Heart right ventricle (tissue), 16 donors: ENCODE measurements at regions not wholly inside any gene's neighbourhood (a gene's known extent, or its start where the extent isn't known, plus 50 kb on each side); places are given as distances from the start of the nearest gene placed in this dataset.
A peak's percentile ranks its signal among the peaks of the same experiment; 100 is the strongest.

Experiments used
- ATAC-seq, 8 donors: fragments of 200-7000 bp; cut with Tn5 transposase; one replicate each; pipeline ENCODE4 v1.9.1; 2020; ENCODE audit warnings: mild to moderate bottlenecking in 8 of 8, moderate library complexity in 8 of 8, moderate number of reproducible peaks in 1 of 8
- DNase-seq, 2 donors: peaks; one replicate each; pipeline ENCODE4 v3.0.0-alpha.2; 2020
- H3K27ac ChIP-seq, 10 donors: fragments of 200-600 bp; sonication (generic) in 2 of 10; one replicate each; pipeline versions ENCODE4 v1.5.0 to v1.8.0; 2020 to 2022; ENCODE audit warnings: mild to moderate bottlenecking in 3 of 10
- H3K27me3 ChIP-seq, 7 donors: fragments of 200-600 bp; one replicate each; pipeline ENCODE4 v1.8.0; 2021 to 2022; ENCODE audit warnings: mild to moderate bottlenecking in 2 of 7
- H3K36me3 ChIP-seq, 9 donors: fragments of 200-600 bp; sonication (generic) in 1 of 9; one replicate each; pipeline versions ENCODE4 v1.5.0 to v1.8.0; 2020 to 2022; ENCODE audit warnings: mild to moderate bottlenecking in 2 of 9
- H3K4me1 ChIP-seq, 9 donors: fragments of 200-600 bp; sonication (generic) in 1 of 9; one replicate each; pipeline versions ENCODE4 v1.5.0 to v1.8.0; 2020 to 2022; ENCODE audit warnings: mild to moderate bottlenecking in 4 of 9
- H3K4me3 ChIP-seq, 10 donors: fragments of 200-600 bp; sonication (generic) in 2 of 10; one replicate each; pipeline versions ENCODE4 v1.5.0 to v1.8.0; 2020 to 2022; ENCODE audit warnings: mild to moderate bottlenecking in 7 of 10, moderate library complexity in 2 of 10
- H3K9me3 ChIP-seq, 11 donors: fragments of 200-600 bp in 10 of 11; sonication (generic) in 2 of 11; one replicate each; pipeline versions ENCODE4 v1.5.0 to v1.8.0; 2013 to 2022; ENCODE audit warnings: mild to moderate bottlenecking in 2 of 11, control low read depth in 1 of 11, moderate library complexity in 1 of 11
- WGBS, 2 donors: extraction: QIAGEN DNeasy Blood & Tissue Kit; methylation state at CpG; one replicate each; pipeline ENCODE4 v1.1.7; 2013; ENCODE audit warnings: inconsistent platforms in 1 of 2; 5-methylcytosine and 5-hydroxymethylcytosine counted together
- intact Hi-C, 10 donors: fragments of 100-400 bp; cut with DNase I; formaldehyde crosslinking; loops; one replicate each; pipeline versions ENCODE4 v1.11.1 to v1.14.2; 2022
- TF ChIP-seq, protein P1 (sequence below), 9 donors: fragments of 200-600 bp; sonication (generic) in 2 of 9; IDR thresholded peaks; one replicate each; pipeline versions ENCODE4 v1.5.0 to v1.8.0; 2021 to 2022; ENCODE audit warnings: antibody characterized with exemption in 9 of 9, mild to moderate bottlenecking in 5 of 9, moderate library complexity in 1 of 9
- donor health status: Arrhythmogenic right ventricular cardiomyopathy.
- donor health status: ischemic (EF 13 %, LVEDD 7.1; RV severe dilation, severe dysfunction).
- donor health status: healthy with polysubstance abuse.
- donor health status: DM: no; HTN: yes; CAD: no.
- donor health status: DM: no; HTN: no; CAD: no.
- donor health status: ischemic (EF 25% LVEDD 6.9; RV normal size, moderate dysfunction).
- donor health status: ischemic (EF 25% LVEDD 5.7; RV mildly dilated, moderate dysfunction).
- donor health status: healthy.
- donor health status: DM: yes; HTN: yes; CAD: no.
- donor health status: Ischemic cardiomyopathy.
- donor health status: ischemic (EF 35%, LVEDD 5.7; RV mildly dilated, moderate dysfunction).
- donor health status: nonischemic (EF 11% LVEDD 7.7; RV severe dilation, severe dysfunction).
- donor health status: DM: yes; HTN: yes; CAD: no.
- donor health status: PGD.
- donor health status: ischemic (EF 29% LVEDD 5.4; RV normal size, mild dysfunction).
- donor health status: nonischemic (EF 23%, LVEDD 6.1; RV moderate dilation, normal function).

DNA sequence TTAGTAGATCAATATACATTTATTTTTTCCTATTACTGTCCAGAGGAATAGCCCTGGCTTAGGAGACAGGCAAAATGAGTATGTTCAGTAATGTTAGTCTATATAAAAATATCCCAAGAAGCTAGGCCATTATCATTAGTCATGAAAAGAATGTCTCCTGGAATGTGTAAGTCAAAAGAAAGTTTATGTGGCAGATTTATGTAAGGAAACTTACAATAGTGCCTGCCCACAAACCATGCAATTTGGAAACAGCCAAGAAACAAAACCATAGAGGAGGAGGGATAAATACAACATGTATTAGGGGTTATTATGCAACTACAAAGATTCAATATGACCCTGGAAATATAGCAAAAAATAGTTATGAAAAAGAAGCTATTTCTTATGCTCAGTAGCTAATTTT, 96.3 kb downstream of the NOL4 start:
- intact Hi-C loops = loop anchor here in 6 of 10 donors (10.0 kb wide), 4 partner anchors 196 to 676 kb away; no protein-coding TSS in a partner anchor
- no peak for ATAC-seq
- DNase-seq = no peak

GRCh38 chr18:34126121-34126520, 98.6 kb downstream of the NOL4 start:
- intact Hi-C loops = loop anchor here in 6 of 10 donors (10.0 kb wide), 4 partner anchors 199 to 679 kb away; no protein-coding TSS in a partner anchor
- Histone ChIP-seq H3K27me3 (no peaks in the 10 kb centered on the region), H3K4me1 (no peaks in the 10 kb centered on the region), H3K4me3 (no peak overlapping the region), H3K27ac (no peak overlapping the region), H3K36me3 (no peaks in the 10 kb centered on the region), H3K9me3 (no peaks in the 10 kb centered on the region)
- TF ChIP-seq, protein P1, sequence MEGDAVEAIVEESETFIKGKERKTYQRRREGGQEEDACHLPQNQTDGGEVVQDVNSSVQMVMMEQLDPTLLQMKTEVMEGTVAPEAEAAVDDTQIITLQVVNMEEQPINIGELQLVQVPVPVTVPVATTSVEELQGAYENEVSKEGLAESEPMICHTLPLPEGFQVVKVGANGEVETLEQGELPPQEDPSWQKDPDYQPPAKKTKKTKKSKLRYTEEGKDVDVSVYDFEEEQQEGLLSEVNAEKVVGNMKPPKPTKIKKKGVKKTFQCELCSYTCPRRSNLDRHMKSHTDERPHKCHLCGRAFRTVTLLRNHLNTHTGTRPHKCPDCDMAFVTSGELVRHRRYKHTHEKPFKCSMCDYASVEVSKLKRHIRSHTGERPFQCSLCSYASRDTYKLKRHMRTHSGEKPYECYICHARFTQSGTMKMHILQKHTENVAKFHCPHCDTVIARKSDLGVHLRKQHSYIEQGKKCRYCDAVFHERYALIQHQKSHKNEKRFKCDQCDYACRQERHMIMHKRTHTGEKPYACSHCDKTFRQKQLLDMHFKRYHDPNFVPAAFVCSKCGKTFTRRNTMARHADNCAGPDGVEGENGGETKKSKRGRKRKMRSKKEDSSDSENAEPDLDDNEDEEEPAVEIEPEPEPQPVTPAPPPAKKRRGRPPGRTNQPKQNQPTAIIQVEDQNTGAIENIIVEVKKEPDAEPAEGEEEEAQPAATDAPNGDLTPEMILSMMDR (IDR thresholded peaks at IDR 0.05) = no peak
- ATAC-seq = no peak
- DNase-seq = no peak
- 85% methylated on average over 3 of the region's 3 CpGs for WGBS, 2 donors

More for the DNA sequence above, 96.3 kb downstream of the NOL4 start:
- TF ChIP-seq, protein P1 (IDR thresholded peaks at IDR 0.05) = no peak
- H3K4me1 ChIP-seq = no peaks in the 10 kb centered on the region
- H3K36me3 ChIP-seq = no peaks in the 10 kb centered on the region
- H3K4me3 ChIP-seq = no peak overlapping the region
- no peaks in the 10 kb centered on the region for H3K27me3 ChIP-seq
- H3K27ac ChIP-seq = no peak overlapping the region
- no peaks in the 10 kb centered on the region for H3K9me3 ChIP-seq

DNA sequence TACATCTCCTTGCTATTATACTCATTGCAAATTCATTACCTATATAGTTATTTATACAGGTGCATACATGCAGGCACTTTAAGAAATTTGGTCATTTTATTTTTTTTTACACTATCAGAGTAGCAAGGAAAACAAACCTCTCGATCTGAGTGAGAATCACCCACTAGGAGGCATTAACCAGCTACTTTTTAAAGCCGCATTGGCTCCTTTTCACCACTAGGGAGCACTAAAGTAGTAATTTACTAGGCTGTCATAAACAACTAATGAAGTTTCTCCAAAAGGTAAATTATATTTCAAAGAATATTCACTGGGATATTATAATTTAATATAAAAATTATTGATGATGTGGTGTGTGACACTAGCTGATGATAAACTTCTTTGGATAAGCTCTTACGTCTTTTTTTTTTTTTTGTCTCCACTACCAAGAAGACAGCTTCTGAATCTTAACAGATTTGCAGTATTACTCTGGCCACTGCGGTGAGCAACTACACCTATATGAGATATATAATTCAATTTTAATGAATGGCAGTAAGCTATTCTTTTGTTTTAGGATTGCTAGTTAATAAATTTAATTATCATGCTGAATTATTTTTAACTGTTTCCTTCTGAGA, 101.9 kb downstream of the NOL4 start:
- DNase-seq = peak in 1 of 2 donors; percentile 7
- peak in 1 of 8 donors; percentile 61 for ATAC-seq
- Histone ChIP-seq H3K27me3 (no peaks in the 10 kb centered on the region), H3K9me3 (no peaks in the 10 kb centered on the region), H3K4me3 (no peak overlapping the region), H3K36me3 (no peaks in the 10 kb centered on the region), H3K4me1 (no peaks in the 10 kb centered on the region), H3K27ac (no peak overlapping the region)
- intact Hi-C loops = loop anchor here in 9 of 10 donors (2.0 to 10.0 kb wide), 7 partner anchors 199 to 682 kb away; no protein-coding TSS in a partner anchor
- WGBS, 2 donors = 24 to 25% methylated on average over 4 of the region's 4 CpGs
- TF ChIP-seq, protein P1 (IDR thresholded peaks at IDR 0.05) = peak; percentile 46 to 93 (median 79)

DNA sequence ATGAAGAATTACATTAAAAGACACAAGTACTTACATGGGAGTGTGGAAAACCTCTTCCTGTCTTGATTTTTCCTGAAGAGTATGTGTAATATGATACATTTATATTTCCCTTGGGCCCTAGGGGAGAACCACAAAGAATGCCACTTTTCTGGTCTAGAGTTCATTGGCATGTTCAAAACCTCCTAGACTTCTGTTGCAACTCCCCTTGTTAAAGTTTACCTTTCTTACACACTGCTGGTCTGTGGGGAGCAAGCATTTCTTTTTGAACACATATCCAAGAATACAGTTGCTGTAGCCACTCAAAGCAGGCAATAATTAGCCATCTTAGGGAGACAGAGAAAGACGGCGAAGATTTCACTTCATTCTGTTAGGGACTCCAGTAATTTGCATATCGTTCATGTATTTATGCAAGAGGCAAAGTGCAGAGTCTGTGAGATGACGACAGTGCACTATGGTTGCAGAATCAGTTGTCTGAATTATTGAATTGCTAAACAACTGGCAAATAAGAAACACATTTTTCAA, 103.5 kb downstream of the NOL4 start:
- H3K4me1 ChIP-seq = no peaks in the 10 kb centered on the region
- intact Hi-C loops = loop anchor here in 8 of 10 donors (5.0 to 10.0 kb wide), 6 partner anchors 201 to 684 kb away; no protein-coding TSS in a partner anchor
- 52 to 58% methylated on average over 4 of the region's 4 CpGs for WGBS, 2 donors

More for the DNA sequence above, 103.5 kb downstream of the NOL4 start:
- no peaks in the 10 kb centered on the region for H3K27me3 ChIP-seq
- DNase-seq (no peak), ATAC-seq (no peak)
- H3K9me3 ChIP-seq = no peaks in the 10 kb centered on the region
- no peak overlapping the region for H3K4me3 ChIP-seq
- TF ChIP-seq, protein P1 (IDR thresholded peaks at IDR 0.05) = no peak
- no peak overlapping the region for H3K27ac ChIP-seq
- no peaks in the 10 kb centered on the region for H3K36me3 ChIP-seq
